GM19328 (cell line): ENCODE measurements at regions not wholly inside any gene's neighbourhood (a gene's known extent, or its start where the extent isn't known, plus 50 kb on each side); places are given as distances from the start of the nearest gene placed in this dataset.

ENCODE experiments used
- ATAC-seq: cut with Tn5 transposase; IDR thresholded peaks from one replicate; pipeline ENCODE4 v1.9.1; 2021; ENCODE audit warnings: mild to moderate bottlenecking, moderate library complexity; ENCODE audit not compliant: unreplicated experiment

- ATAC-seq: no peak
Observed at GRCh38 chr7:17120756-17121155, 177.7 kb upstream of the AHR start.

DNA sequence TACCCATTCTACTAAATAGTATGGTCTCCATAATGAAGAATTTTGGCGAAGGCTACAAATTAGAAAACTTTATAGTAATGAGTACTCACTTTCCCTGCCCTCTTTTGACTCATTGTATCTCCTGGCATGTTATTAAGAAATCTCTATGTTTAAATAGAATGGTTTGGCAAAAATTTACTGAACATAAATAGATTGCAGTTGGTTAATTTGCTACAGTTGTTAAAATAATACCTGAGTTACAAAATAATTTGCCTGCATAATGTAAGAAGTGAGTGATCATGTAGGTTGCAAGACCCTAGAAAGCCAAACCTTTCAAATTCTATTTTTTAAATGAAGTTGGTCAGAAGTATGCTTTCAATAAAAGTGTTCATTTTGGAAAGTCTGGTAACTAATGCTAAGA is 176.8 kb upstream of the AHR start:
- no peak for ATAC-seq

DNA sequence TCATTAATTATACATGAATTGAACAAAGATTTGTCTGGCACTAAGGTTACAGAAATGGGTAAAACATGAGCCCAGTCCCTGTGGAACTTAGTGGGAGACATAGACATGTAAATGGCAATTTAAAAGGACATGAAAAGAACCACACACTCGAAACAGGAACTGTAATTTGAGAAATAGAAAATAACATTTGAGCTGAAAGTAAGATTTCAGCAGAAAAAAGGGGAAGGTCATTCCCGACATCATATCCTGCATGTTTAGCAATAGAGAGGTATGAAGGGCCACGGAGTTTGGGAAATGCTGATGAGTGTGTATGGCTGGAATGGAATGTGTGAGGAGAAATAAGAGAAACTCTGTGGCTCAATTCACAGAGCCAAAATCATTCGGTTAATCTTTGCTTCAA is 175.4 kb upstream of the AHR start:
- ATAC-seq: no peak

DNA sequence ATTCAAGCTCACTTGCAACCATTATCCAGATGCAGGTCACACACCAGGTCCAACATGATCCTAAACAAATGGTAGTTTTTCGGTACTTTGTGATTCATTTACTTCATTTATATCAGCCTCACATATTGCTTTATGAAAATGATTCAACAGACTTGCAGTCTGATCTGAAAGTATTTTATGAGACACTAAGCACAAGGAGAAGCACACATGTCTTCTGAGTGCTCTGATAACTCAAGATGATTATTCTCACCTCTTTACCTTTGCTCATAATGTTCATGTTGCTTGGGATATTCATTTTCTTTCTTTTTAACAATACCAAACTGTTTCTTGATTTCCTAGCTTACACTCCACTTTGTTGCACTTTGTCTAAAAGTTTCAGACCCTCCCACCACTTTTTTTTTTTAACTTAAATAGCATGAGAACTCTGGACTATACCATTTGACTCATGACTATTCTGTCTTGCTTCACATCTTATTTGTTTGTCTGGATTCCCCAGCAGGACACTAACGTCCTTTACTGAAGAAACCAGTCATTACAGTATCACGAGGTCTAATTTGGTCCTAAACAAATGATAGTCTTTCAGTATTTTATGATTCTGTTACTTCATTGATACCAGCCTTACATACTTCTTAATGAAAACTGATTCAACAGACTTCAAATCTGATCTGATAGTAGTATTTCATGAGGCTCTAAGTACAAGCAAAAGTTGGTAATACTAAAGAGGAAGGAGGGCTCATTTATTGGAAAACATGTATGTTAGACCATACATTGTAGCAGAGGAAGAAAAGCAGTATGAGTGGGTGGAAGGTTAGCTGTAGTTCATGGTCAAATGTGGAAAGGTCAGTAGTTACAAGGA is 171.8 kb upstream of the AHR start:
- peak; percentile 72 for ATAC-seq

GRCh38 chr7:17129218-17129617 is 169.2 kb upstream of the AHR start:
- ATAC-seq: no peak

- ATAC-seq: no peak
Observed at GRCh38 chr7:17130281-17131059, 168.0 kb upstream of the AHR start.

GRCh38 chr7:17131060-17131345 is 167.4 kb upstream of the AHR start:
- ATAC-seq: no peak

- ATAC-seq: no peak
Observed at GRCh38 chr7:17131983-17132655, 166.3 kb upstream of the AHR start.

DNA sequence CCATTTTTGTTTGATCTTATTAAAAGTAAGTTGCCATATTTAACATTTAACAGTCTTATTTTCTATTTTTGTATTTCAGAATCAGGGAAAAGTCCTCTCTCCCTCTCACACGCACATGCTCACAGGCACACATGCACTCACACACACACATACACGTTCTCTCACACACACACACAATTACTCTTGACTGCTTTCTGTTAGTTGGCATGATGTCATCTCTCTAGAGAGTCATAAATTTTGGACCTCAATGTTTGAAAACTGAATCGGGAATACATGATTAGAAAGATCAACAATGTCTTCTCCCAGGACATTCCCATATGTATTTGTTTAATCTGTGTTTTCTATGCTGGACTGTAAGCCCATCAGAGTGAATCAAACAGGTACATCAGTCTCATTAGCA is 165.7 kb upstream of the AHR start:
- no peak for ATAC-seq

GRCh38 chr7:17133977-17134376 is 164.5 kb upstream of the AHR start:
- ATAC-seq: no peak

DNA sequence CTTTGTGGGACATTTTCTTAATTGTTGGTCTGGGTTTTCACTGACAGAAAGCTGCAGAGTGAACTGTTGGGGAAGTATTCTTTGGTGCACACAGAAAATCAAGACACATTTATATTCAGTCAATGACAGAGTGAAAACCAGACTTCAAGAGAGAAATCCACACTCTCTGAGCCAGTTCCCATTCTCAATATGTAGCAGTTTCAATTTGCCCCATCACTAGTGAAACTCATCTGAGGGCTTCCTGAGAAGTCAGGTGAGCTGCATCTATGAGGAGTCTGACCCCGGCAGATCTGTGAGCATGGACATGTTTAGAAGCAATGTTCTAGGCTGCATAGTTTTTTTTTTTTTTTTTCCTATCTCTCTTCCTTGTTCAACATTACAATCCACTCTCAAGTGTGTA is 163.7 kb upstream of the AHR start:
- ATAC-seq: peak; percentile 93

GRCh38 chr7:17136126-17136525 is 162.3 kb upstream of the AHR start:
- ATAC-seq: no peak

DNA sequence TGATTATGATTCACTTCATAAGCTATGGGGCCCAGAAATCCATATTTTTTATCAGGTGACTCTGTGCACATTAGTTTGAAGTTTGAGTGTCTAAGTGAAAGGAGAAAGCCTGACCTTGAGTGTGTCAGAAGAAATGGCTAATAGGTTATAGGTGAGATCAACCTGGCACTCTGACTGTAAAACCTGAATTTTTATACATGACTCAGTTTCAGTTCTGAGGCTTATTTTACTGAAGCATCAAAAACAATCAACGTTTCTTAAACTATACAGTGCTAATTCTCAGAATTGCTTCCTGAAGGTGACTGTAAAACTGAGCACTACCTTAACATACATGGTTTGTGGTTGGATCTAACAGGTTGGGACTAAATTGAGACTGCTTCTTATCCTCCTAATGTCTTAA is 159.4 kb upstream of the AHR start:
- no peak for ATAC-seq

GRCh38 chr7:17140406-17140805 is 158.0 kb upstream of the AHR start:
- ATAC-seq: no peak

DNA sequence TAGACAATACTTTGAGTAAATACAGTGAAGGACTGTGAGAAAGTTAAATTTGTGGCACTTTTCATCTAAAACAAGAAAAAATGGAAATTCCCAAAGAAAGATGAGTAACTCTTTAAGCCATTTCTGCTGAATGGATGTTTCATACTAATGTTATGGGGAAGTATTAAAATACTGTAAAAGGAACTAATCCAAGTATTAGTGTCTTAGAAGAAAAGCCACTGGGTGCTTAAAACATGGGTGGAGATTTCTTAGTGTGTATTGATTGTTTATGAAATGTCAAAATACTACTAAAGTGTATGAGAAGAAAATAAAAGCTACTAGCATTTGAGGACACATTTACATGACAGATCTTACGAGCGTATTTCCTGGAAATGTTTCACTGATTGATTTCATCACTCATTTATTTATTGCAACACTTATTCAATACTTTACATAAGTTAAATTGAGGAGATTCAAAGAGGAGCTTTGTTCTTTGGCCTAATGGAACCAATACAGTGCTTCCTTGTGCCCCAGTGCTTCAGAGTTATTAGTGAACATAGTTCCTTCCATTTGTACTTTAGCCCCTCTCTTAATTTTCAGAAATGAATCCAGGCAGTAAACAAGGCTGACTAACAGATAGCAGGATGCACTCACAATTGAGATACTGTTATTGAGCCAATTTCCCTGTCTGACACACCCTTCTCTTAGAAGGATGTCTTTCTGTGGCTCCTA is 155.5 kb upstream of the AHR start:
- ATAC-seq: no peak

- ATAC-seq: no peak
Observed at GRCh38 chr7:17144322-17144721, 154.1 kb upstream of the AHR start.

DNA sequence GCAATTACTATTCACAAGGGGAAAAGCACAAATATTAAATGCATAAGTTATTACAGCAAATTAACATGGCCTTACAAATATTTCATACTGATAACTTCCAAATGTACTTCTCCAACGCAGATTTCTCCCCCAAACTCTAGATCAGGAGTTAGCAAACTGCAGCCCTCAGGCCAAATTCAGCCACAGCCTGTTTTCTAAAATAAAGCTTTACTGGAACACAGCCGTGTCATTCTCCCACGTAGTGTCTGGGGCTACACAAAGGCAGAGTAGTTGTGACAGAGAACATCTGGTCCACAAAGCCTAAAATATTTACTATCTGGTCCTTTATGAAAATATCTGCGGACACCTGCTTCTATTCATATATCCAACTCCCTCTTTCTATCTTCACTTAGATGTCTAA is 151.8 kb upstream of the AHR start:
- no peak for ATAC-seq

DNA sequence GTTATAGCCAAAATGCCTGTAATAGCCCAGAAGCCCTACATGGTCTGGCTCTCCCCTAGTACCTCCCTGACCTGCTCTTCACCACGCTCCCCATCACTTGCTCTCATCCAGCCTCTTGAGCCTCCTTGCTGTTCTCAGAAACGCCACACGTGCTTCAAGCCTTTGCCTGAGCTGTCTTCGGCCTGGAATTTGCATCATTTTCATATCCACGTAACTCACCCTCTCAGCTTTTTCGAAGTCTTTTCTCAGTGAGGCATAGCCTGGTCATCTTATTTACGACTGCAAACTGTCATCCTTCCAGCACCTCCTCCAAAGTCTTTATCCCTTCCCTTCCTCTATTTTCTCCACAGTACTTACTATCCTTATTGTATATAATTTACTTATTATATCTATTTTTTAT is 151.0 kb upstream of the AHR start:
- ATAC-seq: no peak

GRCh38 chr7:17150018-17150417 is 148.4 kb upstream of the AHR start:
- ATAC-seq: peak; percentile 48

DNA sequence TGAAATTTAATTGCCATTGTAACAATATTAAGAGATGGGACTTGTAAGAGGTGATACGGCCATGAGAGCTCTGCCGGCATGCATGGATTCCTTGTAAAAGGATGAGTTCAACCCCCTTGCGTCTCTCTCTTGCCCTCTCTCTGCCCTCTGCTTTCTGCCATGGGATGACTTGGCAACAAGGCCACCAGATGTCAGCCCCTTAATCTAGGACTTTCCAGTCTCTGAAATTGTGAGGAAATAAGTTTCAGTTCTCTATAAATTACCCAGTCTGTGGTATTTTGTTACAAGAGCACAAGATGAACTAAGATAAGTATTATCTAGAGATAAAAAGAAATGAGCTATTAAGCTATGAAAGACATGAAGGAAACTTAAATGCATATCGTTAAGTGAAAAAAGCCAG is 145.7 kb upstream of the AHR start:
- peak; percentile 60 for ATAC-seq

GRCh38 chr7:17153536-17153935 is 144.9 kb upstream of the AHR start:
- ATAC-seq: no peak
